SJCRH30 (cell line): ENCODE measurements at regions not wholly inside any gene's neighbourhood (a gene's known extent, or its start where the extent isn't known, plus 50 kb on each side); places are given as distances from the start of the nearest gene placed in this dataset.

Experiments used
- DNase-seq, 2 experiments: peaks; one replicate each; pipeline ENCODE4 v3.0.0-alpha.2; 2015 to 2020
- H3K27ac ChIP-seq: fragments of 250-450 bp; sonication (Bioruptor Pico); 2 replicates; pipeline ENCODE4 v1.5.1; 2020; ENCODE audit warnings: mild to moderate bottlenecking, moderate library complexity
- H3K27me3 ChIP-seq: fragments of 250-450 bp; sonication (Bioruptor Pico); 2 replicates; pipeline ENCODE4 v1.5.1; 2020; ENCODE audit warnings: mild to moderate bottlenecking, moderate library complexity
- H3K36me3 ChIP-seq: fragments of 250-450 bp; sonication (Bioruptor Pico); 2 replicates; pipeline ENCODE4 v1.5.1; 2020; ENCODE audit warnings: mild to moderate bottlenecking, moderate library complexity
- H3K4me1 ChIP-seq: fragments of 250-450 bp; sonication (Bioruptor Pico); 2 replicates; pipeline ENCODE4 v1.5.1; 2020; ENCODE audit warnings: mild to moderate bottlenecking, moderate library complexity
- H3K4me3 ChIP-seq: fragments of 250-450 bp; sonication (Bioruptor Pico); 2 replicates; pipeline ENCODE4 v1.5.1; 2020; ENCODE audit warnings: mild to moderate bottlenecking, moderate library complexity
- H3K9me3 ChIP-seq: fragments of 250-450 bp; sonication (Bioruptor Pico); replicated peaks from 2 replicates; pipeline ENCODE4 v1.5.1; 2020; ENCODE audit warnings: mild to moderate bottlenecking, moderate library complexity

- Histone ChIP-seq H3K36me3 (no peaks in the 10 kb centered on the region), H3K27ac (no peak overlapping the region), H3K4me1 (peaks cover 3% of the 10 kb centered on the region; the same call in 1 of the 2 replicates), H3K4me3 (no peak overlapping the region), H3K9me3 (no peaks in the 10 kb centered on the region), H3K27me3 (no peaks in the 10 kb centered on the region)
- no peak for DNase-seq
Measured at GRCh38 chr10:63770523-63770922, 249.3 kb downstream of the REEP3 start.

- no peaks in the 10 kb centered on the region for H3K27me3 ChIP-seq
- H3K4me3 ChIP-seq: no peak overlapping the region
- H3K36me3 ChIP-seq: no peaks in the 10 kb centered on the region
- H3K27ac ChIP-seq: no peak overlapping the region
- no peaks in the 10 kb centered on the region for H3K9me3 ChIP-seq
- DNase-seq: no peak
- no peaks in the 10 kb centered on the region for H3K4me1 ChIP-seq
Measured at GRCh38 chr10:63772491-63772890, 251.3 kb downstream of the REEP3 start.

DNA sequence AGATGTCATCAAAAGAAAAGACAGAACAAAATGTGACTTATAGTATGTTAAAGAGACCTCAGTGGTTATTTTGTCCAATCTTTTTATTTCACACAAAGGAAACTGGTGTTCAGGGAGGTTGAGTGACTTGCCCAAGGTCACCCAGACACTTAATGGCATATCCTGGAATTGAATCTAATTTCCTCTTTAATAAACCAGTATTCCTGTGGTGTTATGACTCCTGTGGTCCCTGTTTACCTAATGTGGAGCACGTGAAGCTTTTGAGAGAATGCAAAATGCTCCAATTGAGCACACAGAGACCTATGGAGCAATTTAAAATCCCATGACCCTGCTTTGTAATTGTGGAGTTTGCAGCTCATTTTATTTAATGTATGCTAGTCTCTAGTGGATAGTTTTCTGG is 251.9 kb downstream of the REEP3 start:
- no peak for DNase-seq
- H3K27me3 ChIP-seq: no peaks in the 10 kb centered on the region

GRCh38 chr10:63773962-63774361 is 252.8 kb downstream of the REEP3 start:
- H3K4me1 ChIP-seq: no peaks in the 10 kb centered on the region
- no peak for DNase-seq
- H3K4me3 ChIP-seq: no peak overlapping the region
- no peak overlapping the region for H3K27ac ChIP-seq
- no peaks in the 10 kb centered on the region for H3K36me3 ChIP-seq
- no peaks in the 10 kb centered on the region for H3K9me3 ChIP-seq
- H3K27me3 ChIP-seq: no peaks in the 10 kb centered on the region

More for the DNA sequence above, 251.9 kb downstream of the REEP3 start:
- Histone ChIP-seq H3K27ac (no peak overlapping the region), H3K4me1 (no peaks in the 10 kb centered on the region), H3K36me3 (no peaks in the 10 kb centered on the region), H3K4me3 (no peak overlapping the region), H3K9me3 (no peaks in the 10 kb centered on the region)

GRCh38 chr10:63780101-63780500 is 258.9 kb downstream of the REEP3 start:
- H3K9me3 ChIP-seq: no peaks in the 10 kb centered on the region
- no peaks in the 10 kb centered on the region for H3K36me3 ChIP-seq
- no peaks in the 10 kb centered on the region for H3K27me3 ChIP-seq
- H3K4me3 ChIP-seq: no peak overlapping the region
- DNase-seq: no peak
- no peaks in the 10 kb centered on the region for H3K4me1 ChIP-seq
- no peak overlapping the region for H3K27ac ChIP-seq

- Histone ChIP-seq H3K27ac (no peak overlapping the region), H3K4me1 (no peaks in the 10 kb centered on the region), H3K36me3 (no peaks in the 10 kb centered on the region), H3K27me3 (no peaks in the 10 kb centered on the region), H3K9me3 (no peaks in the 10 kb centered on the region), H3K4me3 (no peak overlapping the region)
- no peak for DNase-seq
Measured at GRCh38 chr10:63781226-63781625, 260.0 kb downstream of the REEP3 start.

GRCh38 chr10:63783882-63784281 is 262.7 kb downstream of the REEP3 start:
- DNase-seq: no peak
- H3K4me1 ChIP-seq: no peaks in the 10 kb centered on the region
- no peak overlapping the region for H3K27ac ChIP-seq

DNA sequence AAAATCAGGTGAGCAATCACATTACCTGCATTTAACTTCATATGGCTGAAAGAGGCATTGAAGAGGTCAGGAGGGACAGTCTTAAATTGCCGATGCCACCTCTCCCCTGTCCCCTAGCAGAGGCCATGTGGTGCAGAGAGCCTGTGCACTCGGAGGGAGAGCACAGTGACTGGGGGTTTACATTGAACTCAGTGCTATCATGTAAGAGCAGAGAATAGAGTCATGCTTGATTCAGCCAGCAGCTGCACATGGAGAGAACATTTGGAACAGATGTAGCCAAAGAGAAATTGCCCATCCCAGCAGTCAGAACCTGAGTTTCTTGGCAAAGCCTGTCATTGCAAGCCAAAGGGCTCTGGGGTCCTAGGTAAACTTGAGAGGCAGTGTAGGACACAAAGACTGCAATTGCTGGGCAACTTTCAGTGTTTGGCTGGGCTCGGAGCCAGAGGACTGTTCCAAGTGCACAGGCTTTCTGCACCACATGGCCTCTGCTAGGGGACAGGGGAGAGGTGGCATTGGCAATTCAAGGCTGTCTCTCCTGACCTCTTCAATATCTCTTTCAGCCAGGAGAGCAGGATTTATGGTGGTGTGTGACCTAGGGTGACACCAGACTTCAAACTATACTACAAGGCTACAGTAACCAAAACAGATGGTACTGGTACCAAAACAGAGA is 267.1 kb downstream of the REEP3 start:
- Histone ChIP-seq H3K36me3 (no peaks in the 10 kb centered on the region), H3K9me3 (no peaks in the 10 kb centered on the region), H3K27ac (no peak overlapping the region), H3K4me1 (no peaks in the 10 kb centered on the region), H3K4me3 (no peak overlapping the region), H3K27me3 (no peaks in the 10 kb centered on the region)
- no peak for DNase-seq

More at GRCh38 chr10:63783882-63784281, 262.7 kb downstream of the REEP3 start:
- Histone ChIP-seq H3K9me3 (no peaks in the 10 kb centered on the region), H3K36me3 (no peaks in the 10 kb centered on the region), H3K4me3 (no peak overlapping the region), H3K27me3 (no peaks in the 10 kb centered on the region)

DNA sequence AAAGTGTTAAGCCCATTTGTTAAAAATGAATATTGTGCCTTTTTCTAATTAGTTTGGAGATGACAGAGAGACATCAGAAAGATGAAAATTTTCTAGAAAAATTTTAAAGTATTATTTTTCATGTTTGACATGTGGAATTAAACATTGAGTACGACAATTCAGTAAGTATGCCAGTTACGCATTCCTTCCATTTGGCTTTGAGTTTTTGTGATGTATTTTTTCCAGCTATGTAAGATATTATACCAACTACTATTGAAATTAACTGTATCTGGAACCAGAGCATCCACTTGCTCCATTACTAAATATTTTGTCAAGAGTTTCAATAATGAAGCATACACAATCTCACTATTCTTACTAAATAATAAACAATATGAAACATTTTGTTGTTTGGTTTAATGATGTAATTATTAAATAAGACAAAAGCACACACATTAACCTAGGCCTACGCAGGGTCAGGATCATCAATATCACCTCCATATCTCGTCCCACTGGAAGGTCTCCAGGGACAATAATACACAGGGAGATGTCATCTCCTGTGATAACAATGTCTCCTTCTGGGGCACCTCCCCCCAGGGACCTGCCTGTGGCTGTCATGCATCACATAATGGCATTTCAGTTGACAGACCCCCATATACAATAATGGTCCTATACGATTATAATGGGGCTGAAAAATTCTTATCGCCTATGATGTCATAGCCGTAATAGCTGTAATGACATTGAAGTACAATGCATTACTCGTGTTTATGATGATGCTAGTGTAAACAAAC is 274.1 kb downstream of the REEP3 start:
- no peak for DNase-seq
- no peaks in the 10 kb centered on the region for H3K36me3 ChIP-seq
- H3K9me3 ChIP-seq: no peaks in the 10 kb centered on the region
- no peaks in the 10 kb centered on the region for H3K27me3 ChIP-seq
- peaks cover 6% of the 10 kb centered on the region for H3K4me1 ChIP-seq
- no peak overlapping the region for H3K4me3 ChIP-seq
- H3K27ac ChIP-seq: no peak overlapping the region

DNA sequence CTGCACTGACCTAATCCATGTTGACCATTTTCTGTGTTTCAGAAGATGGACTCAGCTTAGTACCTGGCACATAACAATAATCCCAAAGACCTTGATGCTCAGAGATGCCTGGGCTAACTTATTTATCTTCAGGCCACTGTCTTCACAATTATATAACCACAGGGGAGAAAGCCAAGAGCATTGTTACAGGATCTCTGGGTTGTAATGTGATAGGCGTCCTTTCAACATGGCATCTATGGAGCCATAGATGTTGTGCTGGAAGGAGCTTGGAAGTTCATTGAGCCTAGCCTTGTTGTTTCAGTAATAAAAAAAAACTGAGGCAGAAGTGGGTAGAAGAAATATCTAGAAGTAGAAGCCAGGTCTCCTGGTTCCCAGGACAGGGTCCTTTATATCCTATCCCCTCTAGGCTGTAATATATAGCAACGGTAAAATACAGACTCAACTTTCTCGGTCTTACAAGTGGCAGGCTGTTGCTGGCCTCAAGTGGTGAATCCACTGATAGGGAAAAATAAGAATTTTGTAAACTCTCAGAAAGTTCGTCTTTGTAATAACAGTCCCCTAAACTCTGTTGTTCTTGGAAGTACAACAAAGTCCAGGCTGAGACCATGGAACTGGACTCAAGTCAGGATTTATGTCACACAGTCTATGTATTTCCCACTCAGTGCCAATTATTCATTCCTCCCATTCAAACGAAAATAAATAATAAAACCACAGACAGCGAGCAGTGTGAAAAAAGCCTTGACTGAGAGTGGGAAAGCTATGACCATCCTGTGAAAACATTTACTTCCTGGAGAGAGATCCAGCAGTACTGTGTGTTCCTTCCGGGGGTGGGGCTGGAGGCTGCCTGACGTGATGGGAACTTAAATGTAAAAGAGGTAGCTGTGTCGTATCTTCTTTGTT is 277.6 kb downstream of the REEP3 start:
- DNase-seq: peak; percentile 19 to 40
- Histone ChIP-seq H3K4me1 (peaks cover 6% of the 10 kb centered on the region), H3K27me3 (no peaks in the 10 kb centered on the region)

GRCh38 chr10:63799521-63800300 is 278.5 kb downstream of the REEP3 start:
- H3K36me3 ChIP-seq: no peaks in the 10 kb centered on the region
- no peaks in the 10 kb centered on the region for H3K9me3 ChIP-seq
- H3K4me3 ChIP-seq: peak overlapping the region; percentile 37
- no peaks in the 10 kb centered on the region for H3K27me3 ChIP-seq
- no peak for DNase-seq
- no peak overlapping the region for H3K27ac ChIP-seq
- peaks cover 6% of the 10 kb centered on the region for H3K4me1 ChIP-seq

More for the DNA sequence above, 277.6 kb downstream of the REEP3 start:
- no peaks in the 10 kb centered on the region for H3K36me3 ChIP-seq
- H3K4me3 ChIP-seq: peak overlapping the region; percentile 37
- H3K27ac ChIP-seq: no peak overlapping the region
- no peaks in the 10 kb centered on the region for H3K9me3 ChIP-seq

GRCh38 chr10:63801166-63801565 is 280.0 kb downstream of the REEP3 start:
- Histone ChIP-seq H3K27ac (no peak overlapping the region), H3K4me1 (peaks cover 6% of the 10 kb centered on the region), H3K9me3 (no peaks in the 10 kb centered on the region; the same call in 1 of the 2 replicates), H3K36me3 (no peaks in the 10 kb centered on the region), H3K4me3 (no peak overlapping the region), H3K27me3 (no peaks in the 10 kb centered on the region)
- DNase-seq: no peak

GRCh38 chr10:63806330-63806729 is 285.1 kb downstream of the REEP3 start:
- no peaks in the 10 kb centered on the region for H3K36me3 ChIP-seq
- no peak overlapping the region for H3K4me3 ChIP-seq
- no peak overlapping the region for H3K27ac ChIP-seq
- no peaks in the 10 kb centered on the region for H3K27me3 ChIP-seq
- H3K9me3 ChIP-seq: no peaks in the 10 kb centered on the region; the same call in 1 of the 2 replicates
- H3K4me1 ChIP-seq: no peaks in the 10 kb centered on the region
- no peak for DNase-seq

GRCh38 chr10:63812501-63812900 is 291.3 kb downstream of the REEP3 start:
- DNase-seq: no peak
- H3K9me3 ChIP-seq: no peaks in the 10 kb centered on the region
- H3K4me3 ChIP-seq: no peak overlapping the region
- H3K4me1 ChIP-seq: no peaks in the 10 kb centered on the region
- no peaks in the 10 kb centered on the region for H3K27me3 ChIP-seq
- H3K27ac ChIP-seq: no peak overlapping the region
- no peaks in the 10 kb centered on the region for H3K36me3 ChIP-seq
